ENCODE measurements at regions not wholly inside any gene's neighbourhood (a gene's known extent, or its start where the extent isn't known, plus 50 kb on each side); places are given as distances from the start of the nearest gene placed in this dataset.

DNA sequence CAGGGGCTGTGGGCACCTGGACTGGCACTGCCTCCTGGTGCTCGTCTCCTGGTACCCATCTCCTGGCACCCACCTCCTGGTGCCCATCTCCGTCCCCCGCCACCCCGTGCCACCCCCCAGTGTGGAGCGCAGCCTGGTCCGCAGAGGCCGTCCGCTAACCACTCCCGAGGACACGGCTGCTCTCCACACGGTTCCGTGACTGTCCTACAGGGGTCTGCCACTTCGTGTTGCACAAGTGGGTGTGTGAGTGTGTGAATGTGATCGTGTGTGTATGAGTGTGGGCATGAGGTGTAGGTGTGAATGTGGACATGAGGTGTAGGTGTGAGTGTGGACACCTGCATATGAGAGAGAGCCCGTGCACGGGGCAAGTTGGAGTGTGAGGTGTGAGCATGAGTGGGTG lies 119.4 kb upstream of the HS6ST1 start:
- TF ChIP-seq, protein P1, sequence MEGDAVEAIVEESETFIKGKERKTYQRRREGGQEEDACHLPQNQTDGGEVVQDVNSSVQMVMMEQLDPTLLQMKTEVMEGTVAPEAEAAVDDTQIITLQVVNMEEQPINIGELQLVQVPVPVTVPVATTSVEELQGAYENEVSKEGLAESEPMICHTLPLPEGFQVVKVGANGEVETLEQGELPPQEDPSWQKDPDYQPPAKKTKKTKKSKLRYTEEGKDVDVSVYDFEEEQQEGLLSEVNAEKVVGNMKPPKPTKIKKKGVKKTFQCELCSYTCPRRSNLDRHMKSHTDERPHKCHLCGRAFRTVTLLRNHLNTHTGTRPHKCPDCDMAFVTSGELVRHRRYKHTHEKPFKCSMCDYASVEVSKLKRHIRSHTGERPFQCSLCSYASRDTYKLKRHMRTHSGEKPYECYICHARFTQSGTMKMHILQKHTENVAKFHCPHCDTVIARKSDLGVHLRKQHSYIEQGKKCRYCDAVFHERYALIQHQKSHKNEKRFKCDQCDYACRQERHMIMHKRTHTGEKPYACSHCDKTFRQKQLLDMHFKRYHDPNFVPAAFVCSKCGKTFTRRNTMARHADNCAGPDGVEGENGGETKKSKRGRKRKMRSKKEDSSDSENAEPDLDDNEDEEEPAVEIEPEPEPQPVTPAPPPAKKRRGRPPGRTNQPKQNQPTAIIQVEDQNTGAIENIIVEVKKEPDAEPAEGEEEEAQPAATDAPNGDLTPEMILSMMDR (IDR thresholded peaks at IDR 0.05) = no peak
- TF ChIP-seq EZH2phosphoT487 (IDR thresholded peaks at IDR 0.05; ENCODE audit: borderline replicate concordance, low read depth) (no peak), SMC3 (IDR thresholded peaks at IDR 0.05; ENCODE audit: low read depth, low read length) (no peak), FOSL2 (IDR thresholded peaks at IDR 0.05; ENCODE audit: borderline replicate concordance, low read depth) (no peak), RCOR1 (IDR thresholded peaks at IDR 0.05; ENCODE audit: low read length) (no peak), EP300 (IDR thresholded peaks at IDR 0.05; ENCODE audit: borderline replicate concordance in 1 of 2, low read depth in 1 of 2, low read length in 1 of 2) (no peak), NFIC (IDR thresholded peaks at IDR 0.05; ENCODE audit: borderline replicate concordance) (no peak), FOXM1 (IDR thresholded peaks at IDR 0.05; ENCODE audit: low read depth) (no peak), RFX5 (IDR thresholded peaks at IDR 0.05; ENCODE audit: low read length) (no peak), TEAD4 (IDR thresholded peaks at IDR 0.05; ENCODE audit: borderline replicate concordance, insufficient read depth) (no peak)
- TF ChIP-seq, protein P2, sequence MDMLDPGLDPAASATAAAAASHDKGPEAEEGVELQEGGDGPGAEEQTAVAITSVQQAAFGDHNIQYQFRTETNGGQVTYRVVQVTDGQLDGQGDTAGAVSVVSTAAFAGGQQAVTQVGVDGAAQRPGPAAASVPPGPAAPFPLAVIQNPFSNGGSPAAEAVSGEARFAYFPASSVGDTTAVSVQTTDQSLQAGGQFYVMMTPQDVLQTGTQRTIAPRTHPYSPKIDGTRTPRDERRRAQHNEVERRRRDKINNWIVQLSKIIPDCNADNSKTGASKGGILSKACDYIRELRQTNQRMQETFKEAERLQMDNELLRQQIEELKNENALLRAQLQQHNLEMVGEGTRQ (IDR thresholded peaks at IDR 0.05; ENCODE audit: borderline replicate concordance, low read depth, low read length) = no peak

Measured in SK-N-SH (cell line).